ENCODE measurements at regions not wholly inside any gene's neighbourhood (a gene's known extent, or its start where the extent isn't known, plus 50 kb on each side); places are given as distances from the start of the nearest gene placed in this dataset.

GRCh38 chr13:109671919-109672318 is 114.5 kb downstream of the IRS2 start:
- Histone ChIP-seq H3K4me1 (ENCODE audit: control insufficient read depth in 2 of 2, insufficient read depth in 2 of 2, low read length in 2 of 2) (no peaks in the 10 kb centered on the region), H3K27ac (ENCODE audit: low read depth in 2 of 2, low read length in 2 of 2) (no peak overlapping the region), H3K4me3 (ENCODE audit: low read length in 2 of 2) (no peak overlapping the region), H3K9me3 (ENCODE audit: control insufficient read depth in 2 of 2, low read length in 2 of 2) (no peaks in the 10 kb centered on the region), H3K36me3 (ENCODE audit: control insufficient read depth in 2 of 2, insufficient read depth in 2 of 2, low read length in 2 of 2) (no peaks in the 10 kb centered on the region), H3K27me3 (ENCODE audit: control insufficient read depth in 2 of 2, insufficient read depth in 2 of 2, low read length in 2 of 2) (no peaks in the 10 kb centered on the region), H3K9ac (ENCODE audit: low read depth in 1 of 2, low read length in 2 of 2) (no peak overlapping the region)

- no peak overlapping the region for H3K9ac ChIP-seq (ENCODE audit: low read depth in 1 of 2, low read length in 2 of 2)
- H3K36me3 ChIP-seq (ENCODE audit: control insufficient read depth in 2 of 2, insufficient read depth in 2 of 2, low read length in 2 of 2), result no peaks in the 10 kb centered on the region
- no peak overlapping the region for H3K4me3 ChIP-seq (ENCODE audit: low read length in 2 of 2)
- no peak overlapping the region for H3K27ac ChIP-seq (ENCODE audit: low read depth in 2 of 2, low read length in 2 of 2)
- H3K4me1 ChIP-seq (ENCODE audit: control insufficient read depth in 2 of 2, insufficient read depth in 2 of 2, low read length in 2 of 2), result no peaks in the 10 kb centered on the region
- no peaks in the 10 kb centered on the region for H3K27me3 ChIP-seq (ENCODE audit: control insufficient read depth in 2 of 2, insufficient read depth in 2 of 2, low read length in 2 of 2)
- H3K9me3 ChIP-seq (ENCODE audit: control insufficient read depth in 2 of 2, low read length in 2 of 2), result no peaks in the 10 kb centered on the region
Observed at GRCh38 chr13:109670776-109671175, 115.6 kb downstream of the IRS2 start.

GRCh38 chr13:109669956-109670355 is 116.4 kb downstream of the IRS2 start:
- Histone ChIP-seq H3K27me3 (ENCODE audit: control insufficient read depth in 2 of 2, insufficient read depth in 2 of 2, low read length in 2 of 2) (no peaks in the 10 kb centered on the region), H3K27ac (ENCODE audit: low read depth in 2 of 2, low read length in 2 of 2) (no peak overlapping the region), H3K36me3 (ENCODE audit: control insufficient read depth in 2 of 2, insufficient read depth in 2 of 2, low read length in 2 of 2) (no peaks in the 10 kb centered on the region), H3K9me3 (ENCODE audit: control insufficient read depth in 2 of 2, low read length in 2 of 2) (no peaks in the 10 kb centered on the region), H3K9ac (ENCODE audit: low read depth in 1 of 2, low read length in 2 of 2) (no peak overlapping the region), H3K4me1 (ENCODE audit: control insufficient read depth in 2 of 2, insufficient read depth in 2 of 2, low read length in 2 of 2) (no peaks in the 10 kb centered on the region), H3K4me3 (ENCODE audit: low read length in 2 of 2) (no peak overlapping the region)

- H3K27me3 ChIP-seq (ENCODE audit: control insufficient read depth in 2 of 2, insufficient read depth in 2 of 2, low read length in 2 of 2), result no peaks in the 10 kb centered on the region
- no peaks in the 10 kb centered on the region for H3K9me3 ChIP-seq (ENCODE audit: control insufficient read depth in 2 of 2, low read length in 2 of 2)
- no peak overlapping the region for H3K4me3 ChIP-seq (ENCODE audit: low read length in 2 of 2)
- no peak overlapping the region for H3K9ac ChIP-seq (ENCODE audit: low read depth in 1 of 2, low read length in 2 of 2)
- no peaks in the 10 kb centered on the region for H3K36me3 ChIP-seq (ENCODE audit: control insufficient read depth in 2 of 2, insufficient read depth in 2 of 2, low read length in 2 of 2)
- H3K4me1 ChIP-seq (ENCODE audit: control insufficient read depth in 2 of 2, insufficient read depth in 2 of 2, low read length in 2 of 2), result no peaks in the 10 kb centered on the region
- no peak overlapping the region for H3K27ac ChIP-seq (ENCODE audit: low read depth in 2 of 2, low read length in 2 of 2)
Observed at GRCh38 chr13:109669234-109669612, 117.2 kb downstream of the IRS2 start.

GRCh38 chr13:109668433-109669233 is 117.8 kb downstream of the IRS2 start:
- no peak overlapping the region for H3K4me3 ChIP-seq (ENCODE audit: low read length in 2 of 2)
- no peaks in the 10 kb centered on the region for H3K4me1 ChIP-seq (ENCODE audit: control insufficient read depth in 2 of 2, insufficient read depth in 2 of 2, low read length in 2 of 2)
- no peak overlapping the region for H3K9ac ChIP-seq (ENCODE audit: low read depth in 1 of 2, low read length in 2 of 2)
- H3K9me3 ChIP-seq (ENCODE audit: control insufficient read depth in 2 of 2, low read length in 2 of 2), result no peaks in the 10 kb centered on the region
- no peaks in the 10 kb centered on the region for H3K36me3 ChIP-seq (ENCODE audit: control insufficient read depth in 2 of 2, insufficient read depth in 2 of 2, low read length in 2 of 2)
- H3K27me3 ChIP-seq (ENCODE audit: control insufficient read depth in 2 of 2, insufficient read depth in 2 of 2, low read length in 2 of 2), result no peaks in the 10 kb centered on the region
- H3K27ac ChIP-seq (ENCODE audit: low read depth in 2 of 2, low read length in 2 of 2), result no peak overlapping the region

- Histone ChIP-seq H3K4me3 (ENCODE audit: low read length in 2 of 2) (no peak overlapping the region), H3K36me3 (ENCODE audit: control insufficient read depth in 2 of 2, insufficient read depth in 2 of 2, low read length in 2 of 2) (no peaks in the 10 kb centered on the region), H3K9ac (ENCODE audit: low read depth in 1 of 2, low read length in 2 of 2) (no peak overlapping the region), H3K27me3 (ENCODE audit: control insufficient read depth in 2 of 2, insufficient read depth in 2 of 2, low read length in 2 of 2) (no peaks in the 10 kb centered on the region), H3K27ac (ENCODE audit: low read depth in 2 of 2, low read length in 2 of 2) (no peak overlapping the region), H3K4me1 (ENCODE audit: control insufficient read depth in 2 of 2, insufficient read depth in 2 of 2, low read length in 2 of 2) (no peaks in the 10 kb centered on the region), H3K9me3 (ENCODE audit: control insufficient read depth in 2 of 2, low read length in 2 of 2) (no peaks in the 10 kb centered on the region)
Observed at GRCh38 chr13:109667807-109668291, 118.5 kb downstream of the IRS2 start.

- Histone ChIP-seq H3K27me3 (ENCODE audit: control insufficient read depth in 2 of 2, insufficient read depth in 2 of 2, low read length in 2 of 2) (no peaks in the 10 kb centered on the region), H3K4me3 (ENCODE audit: low read length in 2 of 2) (no peak overlapping the region), H3K9ac (ENCODE audit: low read depth in 1 of 2, low read length in 2 of 2) (no peak overlapping the region), H3K36me3 (ENCODE audit: control insufficient read depth in 2 of 2, insufficient read depth in 2 of 2, low read length in 2 of 2) (no peaks in the 10 kb centered on the region), H3K27ac (ENCODE audit: low read depth in 2 of 2, low read length in 2 of 2) (no peak overlapping the region), H3K9me3 (ENCODE audit: control insufficient read depth in 2 of 2, low read length in 2 of 2) (no peaks in the 10 kb centered on the region), H3K4me1 (ENCODE audit: control insufficient read depth in 2 of 2, insufficient read depth in 2 of 2, low read length in 2 of 2) (no peaks in the 10 kb centered on the region)
Observed at GRCh38 chr13:109667056-109667455, 119.3 kb downstream of the IRS2 start.

- no peaks in the 10 kb centered on the region for H3K36me3 ChIP-seq (ENCODE audit: control insufficient read depth in 2 of 2, insufficient read depth in 2 of 2, low read length in 2 of 2)
- H3K27ac ChIP-seq (ENCODE audit: low read depth in 2 of 2, low read length in 2 of 2), result no peak overlapping the region
- no peaks in the 10 kb centered on the region for H3K9me3 ChIP-seq (ENCODE audit: control insufficient read depth in 2 of 2, low read length in 2 of 2)
- H3K9ac ChIP-seq (ENCODE audit: low read depth in 1 of 2, low read length in 2 of 2), result no peak overlapping the region
- H3K4me1 ChIP-seq (ENCODE audit: control insufficient read depth in 2 of 2, insufficient read depth in 2 of 2, low read length in 2 of 2), result no peaks in the 10 kb centered on the region
- H3K4me3 ChIP-seq (ENCODE audit: low read length in 2 of 2), result no peak overlapping the region
- H3K27me3 ChIP-seq (ENCODE audit: control insufficient read depth in 2 of 2, insufficient read depth in 2 of 2, low read length in 2 of 2), result no peaks in the 10 kb centered on the region
Observed at GRCh38 chr13:109666656-109667055, 119.7 kb downstream of the IRS2 start.

GRCh38 chr13:109665781-109666249 is 120.6 kb downstream of the IRS2 start:
- no peaks in the 10 kb centered on the region for H3K4me1 ChIP-seq (ENCODE audit: control insufficient read depth in 2 of 2, insufficient read depth in 2 of 2, low read length in 2 of 2)
- H3K27me3 ChIP-seq (ENCODE audit: control insufficient read depth in 2 of 2, insufficient read depth in 2 of 2, low read length in 2 of 2), result no peaks in the 10 kb centered on the region
- H3K4me3 ChIP-seq (ENCODE audit: low read length in 2 of 2), result no peak overlapping the region
- no peak overlapping the region for H3K27ac ChIP-seq (ENCODE audit: low read depth in 2 of 2, low read length in 2 of 2)
- no peaks in the 10 kb centered on the region for H3K9me3 ChIP-seq (ENCODE audit: control insufficient read depth in 2 of 2, low read length in 2 of 2)
- H3K36me3 ChIP-seq (ENCODE audit: control insufficient read depth in 2 of 2, insufficient read depth in 2 of 2, low read length in 2 of 2), result no peaks in the 10 kb centered on the region
- no peak overlapping the region for H3K9ac ChIP-seq (ENCODE audit: low read depth in 1 of 2, low read length in 2 of 2)

- Histone ChIP-seq H3K36me3 (ENCODE audit: control insufficient read depth in 2 of 2, insufficient read depth in 2 of 2, low read length in 2 of 2) (no peaks in the 10 kb centered on the region), H3K27me3 (ENCODE audit: control insufficient read depth in 2 of 2, insufficient read depth in 2 of 2, low read length in 2 of 2) (no peaks in the 10 kb centered on the region), H3K4me3 (ENCODE audit: low read length in 2 of 2) (no peak overlapping the region), H3K27ac (ENCODE audit: low read depth in 2 of 2, low read length in 2 of 2) (no peak overlapping the region), H3K9me3 (ENCODE audit: control insufficient read depth in 2 of 2, low read length in 2 of 2) (no peaks in the 10 kb centered on the region), H3K9ac (ENCODE audit: low read depth in 1 of 2, low read length in 2 of 2) (no peak overlapping the region), H3K4me1 (ENCODE audit: control insufficient read depth in 2 of 2, insufficient read depth in 2 of 2, low read length in 2 of 2) (no peaks in the 10 kb centered on the region)
Observed at GRCh38 chr13:109665240-109665639, 121.1 kb downstream of the IRS2 start.
